ENCODE measurements at regions not wholly inside any gene's neighbourhood (a gene's known extent, or its start where the extent isn't known, plus 50 kb on each side); places are given as distances from the start of the nearest gene placed in this dataset.

DNA sequence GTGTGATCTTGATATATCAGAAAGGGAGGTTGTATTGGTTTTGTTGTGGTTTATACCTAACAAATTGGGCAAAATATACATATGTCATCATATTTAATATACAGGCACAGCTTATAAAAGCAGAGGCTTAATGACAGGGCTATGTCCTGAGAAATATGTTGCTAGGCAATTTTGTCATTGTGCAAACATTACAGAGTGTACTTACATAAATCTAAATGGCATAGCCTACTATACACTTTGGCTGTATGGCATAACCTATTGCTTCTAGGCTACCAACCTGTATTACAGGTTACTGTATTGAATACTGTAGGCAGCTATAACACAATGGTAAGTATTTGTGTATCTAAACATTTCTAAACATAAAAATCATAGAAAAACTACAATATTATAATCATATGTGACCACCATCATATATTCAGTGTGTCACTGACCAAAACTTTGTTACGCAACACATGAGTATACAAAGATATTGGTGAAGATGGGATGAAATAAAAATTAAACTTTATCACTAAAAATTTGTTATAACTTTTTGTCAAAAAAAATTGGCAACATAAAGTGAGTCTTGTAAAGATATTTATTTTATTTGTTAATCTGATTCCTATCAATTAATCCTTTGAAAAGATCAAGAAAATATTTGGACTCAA, 414.0 kb upstream of the HS3ST1 start:
- TF ChIP-seq POLR2A (IDR thresholded peaks at IDR 0.05), result no peak
- TF ChIP-seq, protein P1, sequence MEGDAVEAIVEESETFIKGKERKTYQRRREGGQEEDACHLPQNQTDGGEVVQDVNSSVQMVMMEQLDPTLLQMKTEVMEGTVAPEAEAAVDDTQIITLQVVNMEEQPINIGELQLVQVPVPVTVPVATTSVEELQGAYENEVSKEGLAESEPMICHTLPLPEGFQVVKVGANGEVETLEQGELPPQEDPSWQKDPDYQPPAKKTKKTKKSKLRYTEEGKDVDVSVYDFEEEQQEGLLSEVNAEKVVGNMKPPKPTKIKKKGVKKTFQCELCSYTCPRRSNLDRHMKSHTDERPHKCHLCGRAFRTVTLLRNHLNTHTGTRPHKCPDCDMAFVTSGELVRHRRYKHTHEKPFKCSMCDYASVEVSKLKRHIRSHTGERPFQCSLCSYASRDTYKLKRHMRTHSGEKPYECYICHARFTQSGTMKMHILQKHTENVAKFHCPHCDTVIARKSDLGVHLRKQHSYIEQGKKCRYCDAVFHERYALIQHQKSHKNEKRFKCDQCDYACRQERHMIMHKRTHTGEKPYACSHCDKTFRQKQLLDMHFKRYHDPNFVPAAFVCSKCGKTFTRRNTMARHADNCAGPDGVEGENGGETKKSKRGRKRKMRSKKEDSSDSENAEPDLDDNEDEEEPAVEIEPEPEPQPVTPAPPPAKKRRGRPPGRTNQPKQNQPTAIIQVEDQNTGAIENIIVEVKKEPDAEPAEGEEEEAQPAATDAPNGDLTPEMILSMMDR (IDR thresholded peaks at IDR 0.05), result no peak
- H3K36me3 ChIP-seq, result no peaks in the 10 kb centered on the region
- intact Hi-C loops (cut with DNase I), result no loop called here
- H3K27ac ChIP-seq, result no peak overlapping the region
- no peak overlapping the region for H3K4me3 ChIP-seq
- no peaks in the 10 kb centered on the region for H3K4me1 ChIP-seq
- 87% methylated on average over 1 of the region's 1 CpG for WGBS (ENCODE audit: insufficient coverage, low coverage, low lambda C conversion rate, missing lambda C conversion rate)
- no peaks in the 10 kb centered on the region for H3K27me3 ChIP-seq
- ATAC-seq (no peak), DNase-seq (no peak)
- H3K9me3 ChIP-seq, result no peaks in the 10 kb centered on the region

DNA sequence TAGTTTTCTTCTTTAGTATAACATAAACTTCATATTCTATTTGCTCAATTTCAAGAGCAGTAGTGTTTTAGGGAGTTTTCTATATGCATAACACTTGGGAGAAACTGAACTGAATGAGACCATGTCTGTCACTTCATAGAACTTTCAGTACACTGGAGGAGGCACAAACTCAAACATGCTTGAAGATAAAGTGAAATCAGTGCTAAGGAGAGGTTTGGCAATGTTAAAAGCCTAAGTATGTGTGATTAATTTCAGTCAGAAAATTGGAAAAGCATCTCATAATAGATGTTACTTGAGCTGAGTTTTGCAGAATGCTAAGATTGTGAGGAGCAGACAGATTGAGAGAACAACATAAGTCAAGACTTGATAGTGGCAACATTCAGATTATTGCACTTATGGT, 411.2 kb upstream of the HS3ST1 start:
- intact Hi-C loops (cut with DNase I), result no loop called here
- TF ChIP-seq POLR2A (IDR thresholded peaks at IDR 0.05), result no peak
- TF ChIP-seq, protein P1 (IDR thresholded peaks at IDR 0.05), result no peak
- ATAC-seq, result no peak

DNA sequence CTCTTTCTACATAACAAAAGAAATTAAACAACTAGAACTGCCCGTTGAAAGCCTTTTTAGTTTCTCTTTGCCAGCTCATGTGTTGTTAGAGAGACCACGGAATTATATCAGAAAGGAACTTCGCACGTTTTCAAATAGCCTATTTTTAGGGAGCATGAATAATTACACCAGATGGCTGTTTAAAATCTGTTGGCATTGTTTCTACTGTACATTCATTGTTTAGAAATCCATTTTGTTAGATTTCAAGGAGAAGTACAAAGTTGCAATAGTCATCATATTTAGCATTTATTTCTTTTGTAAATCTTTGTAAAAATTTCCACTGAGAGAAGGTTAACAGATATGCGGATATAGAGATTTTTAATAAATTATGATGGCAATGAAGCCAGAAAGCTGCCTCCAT, 403.0 kb upstream of the HS3ST1 start:
- no peak overlapping the region for H3K27ac ChIP-seq
- WGBS (ENCODE audit: insufficient coverage, low coverage, low lambda C conversion rate, missing lambda C conversion rate), result 36% methylated on average over 5 of the region's 5 CpGs
- TF ChIP-seq POLR2A (IDR thresholded peaks at IDR 0.05), result no peak
- TF ChIP-seq, protein P1 (IDR thresholded peaks at IDR 0.05), result no peak
- H3K4me1 ChIP-seq, result no peaks in the 10 kb centered on the region
- H3K9me3 ChIP-seq, result no peaks in the 10 kb centered on the region
- no peak overlapping the region for H3K4me3 ChIP-seq
- H3K27me3 ChIP-seq, result no peaks in the 10 kb centered on the region
- no peak for DNase-seq
- intact Hi-C loops (cut with DNase I), result no loop called here
- H3K36me3 ChIP-seq, result no peaks in the 10 kb centered on the region
- no peak for ATAC-seq

More for the DNA sequence above, 411.2 kb upstream of the HS3ST1 start:
- H3K9me3 ChIP-seq, result no peaks in the 10 kb centered on the region
- no peaks in the 10 kb centered on the region for H3K4me1 ChIP-seq
- no peaks in the 10 kb centered on the region for H3K27me3 ChIP-seq
- DNase-seq, result no peak
- no peak overlapping the region for H3K4me3 ChIP-seq
- H3K27ac ChIP-seq, result no peak overlapping the region
- H3K36me3 ChIP-seq, result no peaks in the 10 kb centered on the region

DNA sequence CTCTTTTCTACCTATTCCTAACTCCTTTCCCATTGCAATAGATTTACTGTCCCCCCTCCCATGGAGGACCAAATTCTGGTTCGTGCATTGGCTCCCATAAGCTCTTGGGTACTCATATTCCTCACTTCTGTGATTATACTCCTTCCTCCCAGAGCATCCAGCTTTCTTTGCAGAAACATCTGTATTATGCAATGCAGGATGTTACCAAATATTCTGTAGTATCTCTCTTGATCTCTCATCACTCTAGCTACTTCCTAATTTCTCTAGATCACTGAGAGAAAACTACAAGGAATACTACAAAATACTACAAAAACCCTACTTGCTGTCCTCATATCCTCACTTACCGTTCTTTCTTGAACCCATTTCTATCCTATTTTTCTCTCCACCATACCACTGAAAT, 395.9 kb upstream of the HS3ST1 start:
- WGBS (ENCODE audit: insufficient coverage, low coverage, low lambda C conversion rate, missing lambda C conversion rate), result 28% methylated on average over 2 of the region's 2 CpGs
- ATAC-seq (no peak), DNase-seq (no peak)
- Histone ChIP-seq H3K4me1 (no peaks in the 10 kb centered on the region), H3K9me3 (no peaks in the 10 kb centered on the region), H3K4me3 (no peak overlapping the region), H3K36me3 (no peaks in the 10 kb centered on the region), H3K27me3 (no peaks in the 10 kb centered on the region), H3K27ac (no peak overlapping the region)
- intact Hi-C loops (cut with DNase I), result no loop called here
- TF ChIP-seq POLR2A (IDR thresholded peaks at IDR 0.05), result no peak
- TF ChIP-seq, protein P1 (IDR thresholded peaks at IDR 0.05), result no peak

All from right lobe of liver (tissue), 6 donors.